ENCODE measurements at regions not wholly inside any gene's neighbourhood (a gene's known extent, or its start where the extent isn't known, plus 50 kb on each side); places are given as distances from the start of the nearest gene placed in this dataset.

- no peak overlapping the region for H3K4me3 ChIP-seq
- 94% methylated on average over 1 of the region's 2 CpGs for WGBS
- no peak for DNase-seq (ENCODE audit: low spot score in 2 of 2)
- H3K27me3 ChIP-seq = no peaks in the 10 kb centered on the region
- peaks cover 5% of the 10 kb centered on the region for H3K9me3 ChIP-seq
- no peaks in the 10 kb centered on the region for H3K36me3 ChIP-seq
- TF ChIP-seq EP300 (IDR thresholded peaks at IDR 0.05) (no peak), POLR2AphosphoS5 (IDR thresholded peaks at IDR 0.05) (no peak), POLR2A (IDR thresholded peaks at IDR 0.05) (no peak), CTCF (IDR thresholded peaks at IDR 0.05) (no peak)
- no peaks in the 10 kb centered on the region for H3K4me1 ChIP-seq
- no peak overlapping the region for H3K27ac ChIP-seq
Measured at GRCh38 chr13:64912141-64912540, 2318.0 kb downstream of the PCDH9 start.

GRCh38 chr13:64910096-64910495, 2320.0 kb downstream of the PCDH9 start:
- H3K27ac ChIP-seq = no peak overlapping the region
- H3K4me3 ChIP-seq = no peak overlapping the region
- no peaks in the 10 kb centered on the region for H3K27me3 ChIP-seq
- H3K4me1 ChIP-seq = no peaks in the 10 kb centered on the region
- DNase-seq (ENCODE audit: low spot score in 2 of 2) = no peak
- H3K9me3 ChIP-seq = peaks cover 5% of the 10 kb centered on the region
- TF ChIP-seq POLR2AphosphoS5 (IDR thresholded peaks at IDR 0.05) = no peak
- TF ChIP-seq CTCF (IDR thresholded peaks at IDR 0.05) = no peak
- TF ChIP-seq EP300 (IDR thresholded peaks at IDR 0.05) = no peak
- no peak for TF ChIP-seq POLR2A (IDR thresholded peaks at IDR 0.05)
- no peaks in the 10 kb centered on the region for H3K36me3 ChIP-seq
- 54% methylated on average over 1 of the region's 1 CpG for WGBS

GRCh38 chr13:64909184-64909583, 2321.0 kb downstream of the PCDH9 start:
- DNase-seq (ENCODE audit: low spot score in 2 of 2) = no peak
- Histone ChIP-seq H3K27ac (no peak overlapping the region), H3K4me1 (no peaks in the 10 kb centered on the region), H3K9me3 (peaks cover 5% of the 10 kb centered on the region), H3K4me3 (no peak overlapping the region), H3K36me3 (no peaks in the 10 kb centered on the region), H3K27me3 (no peaks in the 10 kb centered on the region)
- TF ChIP-seq EP300 (IDR thresholded peaks at IDR 0.05) (no peak), CTCF (IDR thresholded peaks at IDR 0.05) (no peak), POLR2A (IDR thresholded peaks at IDR 0.05) (no peak), POLR2AphosphoS5 (IDR thresholded peaks at IDR 0.05) (no peak)

GRCh38 chr13:64900039-64900438, 2330.1 kb downstream of the PCDH9 start:
- Histone ChIP-seq H3K36me3 (no peaks in the 10 kb centered on the region), H3K27me3 (no peaks in the 10 kb centered on the region), H3K4me3 (no peak overlapping the region), H3K4me1 (no peaks in the 10 kb centered on the region), H3K27ac (no peak overlapping the region), H3K9me3 (peaks cover 3% of the 10 kb centered on the region)
- WGBS = 93% methylated on average over 2 of the region's 2 CpGs
- TF ChIP-seq EP300 (IDR thresholded peaks at IDR 0.05) (no peak), CTCF (IDR thresholded peaks at IDR 0.05) (no peak), POLR2A (IDR thresholded peaks at IDR 0.05) (no peak), POLR2AphosphoS5 (IDR thresholded peaks at IDR 0.05) (no peak)
- DNase-seq (ENCODE audit: low spot score in 2 of 2) = no peak

- Histone ChIP-seq H3K27me3 (no peaks in the 10 kb centered on the region), H3K4me3 (no peak overlapping the region), H3K36me3 (no peaks in the 10 kb centered on the region), H3K4me1 (no peaks in the 10 kb centered on the region), H3K27ac (no peak overlapping the region), H3K9me3 (no peaks in the 10 kb centered on the region)
- TF ChIP-seq CTCF (IDR thresholded peaks at IDR 0.05) = no peak
- TF ChIP-seq EP300 (IDR thresholded peaks at IDR 0.05) = no peak
- no peak for TF ChIP-seq POLR2A (IDR thresholded peaks at IDR 0.05)
- TF ChIP-seq POLR2AphosphoS5 (IDR thresholded peaks at IDR 0.05) = no peak
- no peak for DNase-seq (ENCODE audit: low spot score in 2 of 2)
- 87% methylated on average over 2 of the region's 2 CpGs for WGBS
Measured at GRCh38 chr13:64884976-64885375, 2345.2 kb downstream of the PCDH9 start.

All from suprapubic skin (tissue), 4 donors.